ENCODE measurements at regions not wholly inside any gene's neighbourhood (a gene's known extent, or its start where the extent isn't known, plus 50 kb on each side); places are given as distances from the start of the nearest gene placed in this dataset.

DNA sequence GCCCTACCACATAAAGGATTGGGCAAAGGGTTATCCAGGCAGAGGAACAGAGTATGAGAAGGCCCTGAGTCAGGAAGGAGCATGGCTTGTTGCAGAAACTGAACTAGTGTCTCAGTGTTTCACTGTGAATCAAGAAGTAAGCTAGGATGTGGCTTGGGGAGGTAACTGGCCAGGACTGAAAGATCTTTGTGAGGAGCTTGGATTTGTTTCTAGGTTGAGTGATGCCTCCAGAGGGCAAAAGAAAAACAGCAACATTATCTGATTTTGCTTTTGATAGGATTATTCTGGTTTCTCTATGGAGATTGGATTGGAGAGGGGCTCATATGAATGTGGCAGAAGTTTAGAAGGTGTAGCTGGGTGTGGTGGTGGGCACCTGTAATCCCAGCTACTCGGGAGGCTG, 137.9 kb upstream of the HDAC9 start:
- H3K36me3 ChIP-seq (ENCODE audit: control insufficient read depth in 5 of 5, insufficient read depth in 5 of 5, low read length in 5 of 5) = no peaks in the 10 kb centered on the region
- no peaks in the 10 kb centered on the region for H3K27me3 ChIP-seq (ENCODE audit: control insufficient read depth in 5 of 5, insufficient read depth in 4 of 5, low read length in 5 of 5)
- H3K9me3 ChIP-seq (ENCODE audit: control insufficient read depth in 5 of 5, low read length in 5 of 5) = no peaks in the 10 kb centered on the region
- peaks cover 0 to 6% (median 3%) of the 10 kb centered on the region in 5 donors for H3K4me1 ChIP-seq (ENCODE audit: control insufficient read depth in 5 of 5, insufficient read depth in 5 of 5, low read length in 5 of 5)
- no peak overlapping the region for H3K4me3 ChIP-seq (ENCODE audit: low read depth in 1 of 5, low read length in 5 of 5)
- no peak overlapping the region for H3K9ac ChIP-seq (ENCODE audit: low read length in 5 of 5)
- H3K27ac ChIP-seq (ENCODE audit: low read depth, low read length) = no peak overlapping the region

DNA sequence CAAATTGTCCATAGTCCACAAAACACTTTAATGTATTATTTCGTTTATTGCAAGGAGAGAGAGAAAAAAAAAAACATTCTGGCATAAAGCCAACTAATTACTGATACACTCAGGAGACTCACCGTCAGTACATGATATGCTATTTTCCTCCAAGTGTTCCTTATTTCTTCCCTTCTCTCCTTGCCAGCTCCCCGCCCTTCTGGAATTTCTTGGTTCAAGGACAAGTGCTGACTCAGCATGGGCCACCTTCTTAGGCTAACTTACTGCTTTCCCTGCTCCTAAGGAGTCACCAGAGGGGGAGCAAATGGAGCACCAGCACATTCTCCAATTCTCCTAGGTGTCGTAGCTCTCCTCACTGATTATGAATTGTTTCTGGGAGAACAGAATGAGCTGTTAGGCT, 133.8 kb upstream of the HDAC9 start:
- H3K9me3 ChIP-seq (ENCODE audit: control insufficient read depth in 5 of 5, low read length in 5 of 5) = no peaks in the 10 kb centered on the region
- H3K4me3 ChIP-seq (ENCODE audit: low read depth in 1 of 5, low read length in 5 of 5) = no peak overlapping the region

DNA sequence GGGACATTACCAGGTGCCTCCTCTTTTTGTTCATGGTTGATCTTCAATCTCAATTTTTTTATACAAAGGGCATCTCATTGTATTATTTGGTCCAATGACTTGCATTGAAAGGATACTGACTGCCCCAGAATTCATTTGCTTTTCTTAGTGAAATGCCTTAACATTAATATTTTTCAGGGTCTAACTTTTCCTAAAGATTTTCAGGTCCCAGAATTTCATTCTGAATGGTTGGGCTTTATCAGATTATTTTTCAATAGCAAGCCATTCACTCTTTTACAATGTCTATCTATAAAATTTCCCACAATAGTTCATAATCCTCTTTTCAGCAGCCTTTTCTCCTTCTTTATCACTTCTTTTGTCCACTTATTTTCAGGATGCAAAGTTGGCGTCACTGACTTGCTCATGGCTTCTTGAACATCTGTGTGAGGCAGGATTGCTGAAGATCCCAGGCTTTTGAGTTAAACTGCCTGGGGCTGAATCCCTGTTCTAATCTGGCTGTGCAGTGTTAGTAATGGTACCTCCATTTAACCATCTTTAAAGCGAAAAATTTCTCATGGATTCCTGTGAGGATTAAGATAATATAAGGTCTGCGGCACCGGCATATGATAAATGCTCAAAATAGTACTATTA, 131.7 kb upstream of the HDAC9 start:
- Histone ChIP-seq H3K9ac (ENCODE audit: low read length in 5 of 5) (no peak overlapping the region), H3K27ac (ENCODE audit: low read depth, low read length) (no peak overlapping the region), H3K27me3 (ENCODE audit: control insufficient read depth in 5 of 5, insufficient read depth in 4 of 5, low read length in 5 of 5) (no peaks in the 10 kb centered on the region)

More for the DNA sequence above, 133.8 kb upstream of the HDAC9 start:
- no peak overlapping the region for H3K9ac ChIP-seq (ENCODE audit: low read length in 5 of 5)
- peaks cover 0 to 6% (median 0%) of the 10 kb centered on the region in 5 donors for H3K4me1 ChIP-seq (ENCODE audit: control insufficient read depth in 5 of 5, insufficient read depth in 5 of 5, low read length in 5 of 5)
- no peaks in the 10 kb centered on the region for H3K27me3 ChIP-seq (ENCODE audit: control insufficient read depth in 5 of 5, insufficient read depth in 4 of 5, low read length in 5 of 5)
- H3K36me3 ChIP-seq (ENCODE audit: control insufficient read depth in 5 of 5, insufficient read depth in 5 of 5, low read length in 5 of 5) = no peaks in the 10 kb centered on the region
- no peak overlapping the region for H3K27ac ChIP-seq (ENCODE audit: low read depth, low read length)

DNA sequence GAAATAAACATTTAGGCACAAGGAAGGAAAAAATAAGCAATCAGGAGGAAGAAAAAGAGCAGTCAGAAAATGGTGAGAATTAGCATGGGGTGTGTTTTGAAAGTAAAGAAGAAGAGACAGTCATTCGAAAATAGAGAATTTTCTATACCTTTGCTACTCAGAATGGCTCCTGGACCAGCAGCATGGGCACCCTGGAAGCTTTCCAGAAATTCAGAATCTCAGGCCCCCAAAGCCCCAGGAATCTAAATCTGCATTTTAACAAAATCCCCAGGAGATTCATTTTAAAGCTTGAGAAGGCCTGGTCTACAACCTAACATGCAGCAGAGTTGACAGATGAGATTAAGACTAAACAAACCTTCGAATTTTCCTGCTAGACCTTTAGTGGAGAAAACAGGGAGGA, 131.2 kb upstream of the HDAC9 start:
- Histone ChIP-seq H3K36me3 (ENCODE audit: control insufficient read depth in 5 of 5, insufficient read depth in 5 of 5, low read length in 5 of 5) (no peaks in the 10 kb centered on the region), H3K9me3 (ENCODE audit: control insufficient read depth in 5 of 5, low read length in 5 of 5) (no peaks in the 10 kb centered on the region), H3K4me3 (ENCODE audit: low read depth in 1 of 5, low read length in 5 of 5) (no peak overlapping the region), H3K9ac (ENCODE audit: low read length in 5 of 5) (no peak overlapping the region), H3K4me1 (ENCODE audit: control insufficient read depth in 5 of 5, insufficient read depth in 5 of 5, low read length in 5 of 5) (peaks cover 0 to 6% (median 0%) of the 10 kb centered on the region in 5 donors), H3K27me3 (ENCODE audit: control insufficient read depth in 5 of 5, insufficient read depth in 4 of 5, low read length in 5 of 5) (no peaks in the 10 kb centered on the region), H3K27ac (ENCODE audit: low read depth, low read length) (no peak overlapping the region)

More for the DNA sequence above, 131.7 kb upstream of the HDAC9 start:
- peaks cover 0 to 6% (median 0%) of the 10 kb centered on the region in 5 donors for H3K4me1 ChIP-seq (ENCODE audit: control insufficient read depth in 5 of 5, insufficient read depth in 5 of 5, low read length in 5 of 5)
- H3K9me3 ChIP-seq (ENCODE audit: control insufficient read depth in 5 of 5, low read length in 5 of 5) = no peaks in the 10 kb centered on the region
- no peaks in the 10 kb centered on the region for H3K36me3 ChIP-seq (ENCODE audit: control insufficient read depth in 5 of 5, insufficient read depth in 5 of 5, low read length in 5 of 5)
- no peak overlapping the region for H3K4me3 ChIP-seq (ENCODE audit: low read depth in 1 of 5, low read length in 5 of 5)

DNA sequence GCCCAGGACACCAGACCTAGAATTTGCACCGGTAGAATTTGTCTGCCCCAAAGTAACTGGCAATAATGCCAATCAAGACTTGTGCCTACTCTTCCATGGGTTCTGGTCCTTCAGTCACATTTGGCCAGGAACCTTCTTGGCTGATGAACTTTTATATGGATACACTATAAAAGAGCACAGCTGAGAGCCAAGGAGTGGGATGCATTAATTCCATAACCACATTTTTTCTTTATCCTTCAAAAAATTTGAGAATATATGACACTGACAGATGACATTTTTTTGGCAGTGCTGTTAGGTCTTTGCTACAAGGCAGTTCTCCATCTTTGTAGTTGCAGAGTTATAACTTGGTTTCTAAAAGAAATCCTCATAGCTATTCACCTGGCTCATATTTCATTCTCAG, 129.2 kb upstream of the HDAC9 start:
- no peaks in the 10 kb centered on the region for H3K9me3 ChIP-seq (ENCODE audit: control insufficient read depth in 5 of 5, low read length in 5 of 5)
- no peak overlapping the region for H3K4me3 ChIP-seq (ENCODE audit: low read depth in 1 of 5, low read length in 5 of 5)
- H3K36me3 ChIP-seq (ENCODE audit: control insufficient read depth in 5 of 5, insufficient read depth in 5 of 5, low read length in 5 of 5) = no peaks in the 10 kb centered on the region
- H3K4me1 ChIP-seq (ENCODE audit: control insufficient read depth in 5 of 5, insufficient read depth in 5 of 5, low read length in 5 of 5) = peaks cover 0 to 6% (median 0%) of the 10 kb centered on the region in 5 donors
- H3K9ac ChIP-seq (ENCODE audit: low read length in 5 of 5) = no peak overlapping the region
- H3K27ac ChIP-seq (ENCODE audit: low read depth, low read length) = no peak overlapping the region
- no peaks in the 10 kb centered on the region for H3K27me3 ChIP-seq (ENCODE audit: control insufficient read depth in 5 of 5, insufficient read depth in 4 of 5, low read length in 5 of 5)

DNA sequence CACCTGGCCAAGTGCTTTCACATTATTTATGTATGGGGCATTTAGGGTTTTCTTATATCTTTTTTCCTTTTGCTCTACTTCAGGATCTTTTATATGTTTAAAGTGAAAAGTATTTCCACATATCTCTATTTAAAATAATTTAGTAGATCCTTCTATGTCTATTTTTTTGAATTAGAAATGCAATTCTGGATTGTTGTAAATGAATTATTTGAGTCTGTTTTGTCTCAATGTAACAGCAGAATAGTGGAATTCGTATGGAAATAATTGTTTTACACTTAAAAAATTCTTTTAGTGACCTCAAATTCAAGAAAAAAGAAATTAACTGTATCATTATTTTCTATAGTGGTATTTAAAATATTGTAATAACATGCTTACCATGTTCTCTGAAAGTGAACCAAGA, 126.5 kb upstream of the HDAC9 start:
- H3K27ac ChIP-seq (ENCODE audit: low read depth, low read length) = no peak overlapping the region
- H3K4me3 ChIP-seq (ENCODE audit: low read depth in 1 of 5, low read length in 5 of 5) = no peak overlapping the region
- no peaks in the 10 kb centered on the region for H3K27me3 ChIP-seq (ENCODE audit: control insufficient read depth in 5 of 5, insufficient read depth in 4 of 5, low read length in 5 of 5)
- H3K9me3 ChIP-seq (ENCODE audit: control insufficient read depth in 5 of 5, low read length in 5 of 5) = no peaks in the 10 kb centered on the region
- H3K9ac ChIP-seq (ENCODE audit: low read length in 5 of 5) = no peak overlapping the region
- no peaks in the 10 kb centered on the region for H3K36me3 ChIP-seq (ENCODE audit: control insufficient read depth in 5 of 5, insufficient read depth in 5 of 5, low read length in 5 of 5)
- no peaks in the 10 kb centered on the region for H3K4me1 ChIP-seq (ENCODE audit: control insufficient read depth in 5 of 5, insufficient read depth in 5 of 5, low read length in 5 of 5)

DNA sequence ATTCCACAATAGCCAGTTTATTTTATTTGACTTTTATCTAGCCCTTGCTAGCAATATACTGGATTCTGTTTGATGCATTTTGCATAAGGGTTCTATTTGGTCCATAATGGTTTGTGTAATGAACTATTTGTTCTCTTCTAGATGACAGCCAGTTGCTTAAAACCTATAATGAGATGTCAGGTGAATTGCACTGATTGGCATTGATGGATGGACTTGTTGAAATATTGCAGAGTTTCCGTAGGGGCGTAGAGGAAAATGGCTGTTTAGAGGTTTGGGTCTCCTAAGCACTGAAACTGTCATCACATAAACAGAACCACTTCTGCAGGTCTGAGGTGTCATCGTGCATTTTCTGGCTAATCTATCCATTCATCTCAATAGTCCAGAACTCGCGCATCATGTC, 124.9 kb upstream of the HDAC9 start:
- no peak overlapping the region for H3K4me3 ChIP-seq (ENCODE audit: low read depth in 1 of 5, low read length in 5 of 5)
- no peaks in the 10 kb centered on the region for H3K27me3 ChIP-seq (ENCODE audit: control insufficient read depth in 5 of 5, insufficient read depth in 4 of 5, low read length in 5 of 5)

DNA sequence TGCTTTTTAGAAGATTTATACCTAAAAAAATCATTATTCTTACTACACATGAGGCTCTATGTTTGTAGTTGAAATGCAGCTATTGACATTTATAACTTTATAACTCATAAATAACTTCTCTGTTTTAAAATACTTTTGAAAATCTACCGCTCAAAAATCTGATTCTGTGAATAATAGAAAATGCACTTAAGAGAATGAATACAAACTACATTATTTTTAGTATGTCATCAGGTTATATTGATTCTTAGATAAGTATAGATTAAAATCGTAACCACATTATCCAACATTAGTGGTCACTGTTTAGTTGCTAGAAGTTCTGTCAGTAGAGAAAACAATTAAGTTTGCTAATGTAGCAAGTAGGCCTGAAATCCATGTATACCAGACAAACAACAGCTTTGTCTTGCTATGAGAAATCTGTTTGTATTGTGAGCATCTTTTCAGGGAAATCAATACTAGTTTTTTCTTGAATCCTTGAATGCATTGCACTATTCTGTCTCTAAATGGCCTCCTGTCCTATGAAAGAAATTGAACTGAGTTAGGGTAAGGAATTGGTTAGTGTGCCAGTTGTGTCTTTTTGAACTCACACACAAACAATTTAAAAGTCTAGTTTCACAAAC, 116.5 kb upstream of the HDAC9 start:
- Histone ChIP-seq H3K9ac (ENCODE audit: low read length in 5 of 5) (no peak overlapping the region), H3K4me1 (ENCODE audit: control insufficient read depth in 5 of 5, insufficient read depth in 5 of 5, low read length in 5 of 5) (no peaks in the 10 kb centered on the region), H3K27ac (ENCODE audit: low read depth, low read length) (no peak overlapping the region), H3K36me3 (ENCODE audit: control insufficient read depth in 5 of 5, insufficient read depth in 5 of 5, low read length in 5 of 5) (no peaks in the 10 kb centered on the region), H3K9me3 (ENCODE audit: control insufficient read depth in 5 of 5, low read length in 5 of 5) (no peaks in the 10 kb centered on the region), H3K4me3 (ENCODE audit: low read depth in 1 of 5, low read length in 5 of 5) (no peak overlapping the region), H3K27me3 (ENCODE audit: control insufficient read depth in 5 of 5, insufficient read depth in 4 of 5, low read length in 5 of 5) (no peaks in the 10 kb centered on the region)

More for the DNA sequence above, 124.9 kb upstream of the HDAC9 start:
- Histone ChIP-seq H3K27ac (ENCODE audit: low read depth, low read length) (no peak overlapping the region), H3K36me3 (ENCODE audit: control insufficient read depth in 5 of 5, insufficient read depth in 5 of 5, low read length in 5 of 5) (no peaks in the 10 kb centered on the region), H3K9ac (ENCODE audit: low read length in 5 of 5) (no peak overlapping the region), H3K4me1 (ENCODE audit: control insufficient read depth in 5 of 5, insufficient read depth in 5 of 5, low read length in 5 of 5) (no peaks in the 10 kb centered on the region), H3K9me3 (ENCODE audit: control insufficient read depth in 5 of 5, low read length in 5 of 5) (no peaks in the 10 kb centered on the region)

DNA sequence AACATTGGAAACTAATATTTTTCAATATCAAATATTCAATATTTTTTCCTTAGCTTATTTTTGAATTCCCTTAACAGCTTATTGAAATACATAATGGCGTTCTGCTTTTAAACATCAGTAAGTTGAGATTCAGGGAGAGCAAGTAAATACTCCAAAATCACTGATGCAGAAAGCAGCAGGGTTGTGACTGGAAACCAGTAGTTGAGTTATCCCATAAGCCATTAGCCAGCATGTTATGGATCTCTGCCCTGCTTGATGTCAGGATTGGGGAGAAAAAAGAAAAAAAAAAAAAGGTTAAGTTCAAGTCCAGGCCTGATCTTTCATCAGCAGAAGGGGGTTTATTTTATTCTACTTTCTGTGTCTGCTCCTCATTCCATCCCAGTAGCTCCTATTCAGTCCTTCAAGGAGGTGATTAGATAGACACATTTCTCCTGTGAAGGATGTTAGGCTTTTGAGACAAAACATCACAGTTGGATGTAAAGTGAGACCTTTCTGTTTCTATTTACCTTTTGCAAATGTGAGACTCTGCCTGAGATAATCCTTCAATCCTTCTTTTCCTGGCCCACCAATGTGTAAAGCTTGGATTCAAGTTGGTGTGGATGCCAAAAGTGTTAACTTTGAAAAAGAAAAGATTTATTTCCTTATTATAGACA, 110.9 kb upstream of the HDAC9 start:
- peaks cover 3 to 14% (median 9%) of the 10 kb centered on the region in 5 donors for H3K4me1 ChIP-seq (ENCODE audit: control insufficient read depth in 5 of 5, insufficient read depth in 5 of 5, low read length in 5 of 5)
- no peak overlapping the region for H3K9ac ChIP-seq (ENCODE audit: low read length in 5 of 5)

DNA sequence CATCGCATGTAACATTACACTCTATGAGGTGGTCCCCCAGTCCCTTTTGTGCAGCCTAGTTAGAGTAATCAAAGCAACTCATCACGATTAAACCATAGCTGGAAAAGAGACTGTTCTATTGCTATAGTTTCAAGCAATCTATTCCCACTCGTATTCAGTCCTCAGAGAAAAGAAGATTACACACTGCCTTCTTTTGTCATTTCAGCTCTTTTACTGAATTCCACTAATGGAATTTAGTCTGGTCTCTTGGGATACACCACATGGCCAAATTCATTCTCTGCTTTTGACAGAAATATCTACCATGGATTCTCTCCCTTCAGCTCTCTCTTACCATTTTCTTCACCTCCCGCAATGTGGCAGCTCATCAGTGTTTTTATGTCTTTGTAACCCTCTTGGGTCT, 108.9 kb upstream of the HDAC9 start:
- Histone ChIP-seq H3K4me3 (ENCODE audit: low read depth in 1 of 5, low read length in 5 of 5) (no peak overlapping the region), H3K36me3 (ENCODE audit: control insufficient read depth in 5 of 5, insufficient read depth in 5 of 5, low read length in 5 of 5) (no peaks in the 10 kb centered on the region), H3K9me3 (ENCODE audit: control insufficient read depth in 5 of 5, low read length in 5 of 5) (no peaks in the 10 kb centered on the region), H3K27me3 (ENCODE audit: control insufficient read depth in 5 of 5, insufficient read depth in 4 of 5, low read length in 5 of 5) (no peaks in the 10 kb centered on the region), H3K27ac (ENCODE audit: low read depth, low read length) (no peak overlapping the region), H3K4me1 (ENCODE audit: control insufficient read depth in 5 of 5, insufficient read depth in 5 of 5, low read length in 5 of 5) (peaks cover 3 to 22% (median 20%) of the 10 kb centered on the region in 5 donors), H3K9ac (ENCODE audit: low read length in 5 of 5) (no peak overlapping the region)

More for the DNA sequence above, 110.9 kb upstream of the HDAC9 start:
- H3K27ac ChIP-seq (ENCODE audit: low read depth, low read length) = no peak overlapping the region
- no peaks in the 10 kb centered on the region for H3K36me3 ChIP-seq (ENCODE audit: control insufficient read depth in 5 of 5, insufficient read depth in 5 of 5, low read length in 5 of 5)
- H3K4me3 ChIP-seq (ENCODE audit: low read depth in 1 of 5, low read length in 5 of 5) = no peak overlapping the region
- H3K9me3 ChIP-seq (ENCODE audit: control insufficient read depth in 5 of 5, low read length in 5 of 5) = no peaks in the 10 kb centered on the region
- H3K27me3 ChIP-seq (ENCODE audit: control insufficient read depth in 5 of 5, insufficient read depth in 4 of 5, low read length in 5 of 5) = no peaks in the 10 kb centered on the region

All from subcutaneous abdominal adipose tissue (tissue), 5 donors.